HL-60 (cell line): ENCODE measurements at regions not wholly inside any gene's neighbourhood (a gene's known extent, or its start where the extent isn't known, plus 50 kb on each side); places are given as distances from the start of the nearest gene placed in this dataset.
"Not testable (repeated sequence)": the region's sequence is repeated elsewhere in the genome, so short reads cannot be mapped to it uniquely, and the experiment has no call there.

Experiments
- DNase-seq, 2 experiments: peaks; one replicate each; pipeline ENCODE4 v3.0.0-alpha.2; 2010 to 2020; ENCODE audit warnings: low read depth in 1 of 2, low spot score in 1 of 2
- H3K27ac ChIP-seq: fragments of 250-450 bp; sonication (Bioruptor Pico); replicated peaks from 2 replicates; pipeline ENCODE4 v1.5.1; 2020; ENCODE audit warnings: mild to moderate bottlenecking, moderate library complexity
- H3K27me3 ChIP-seq: fragments of 250-450 bp; sonication (Bioruptor Pico); 2 replicates; pipeline ENCODE4 v1.5.1; 2021; ENCODE audit warnings: mild to moderate bottlenecking, moderate library complexity; ENCODE audit not compliant: insufficient read depth, poor library complexity, severe bottlenecking
- H3K4me3 ChIP-seq: replicated peaks from 2 replicates; pipeline ENCODE4 v1.5.1; 2011; ENCODE audit warnings: mild to moderate bottlenecking, control low read depth, low read length; ENCODE audit not compliant: insufficient read depth
- CTCF ChIP-seq: IDR thresholded peaks from one replicate; pipeline ENCODE4 v1.5.1; 2011; ENCODE audit warnings: low read length, control low read depth, inconsistent platforms; ENCODE audit not compliant: insufficient read depth
- GABPA ChIP-seq: IDR thresholded peaks from 2 replicates; pipeline ENCODE4 v1.6.1; 2012; ENCODE audit warnings: low read depth
- POLR2AphosphoS5 ChIP-seq: IDR thresholded peaks from 2 replicates; pipeline ENCODE4 v1.6.1; 2012; ENCODE audit warnings: low read depth
- REST ChIP-seq: IDR thresholded peaks from 2 replicates; pipeline ENCODE4 v1.6.1; 2012; ENCODE audit warnings: low read depth; ENCODE audit not compliant: insufficient replicate concordance
- SPI1 ChIP-seq: IDR thresholded peaks from 2 replicates; pipeline ENCODE4 v1.6.1; 2012; ENCODE audit warnings: low read depth, mild to moderate bottlenecking, borderline replicate concordance

GRCh38 chr4:106579236-106579635, 210.7 kb upstream of the GIMD1 start:
- Histone ChIP-seq H3K27ac (no peak overlapping the region), H3K27me3 (no peaks in the 10 kb centered on the region), H3K4me3 (no peak overlapping the region)
- TF ChIP-seq GABPA = no peak
- no peak for TF ChIP-seq SPI1
- DNase-seq = no peak

- TF ChIP-seq CTCF (no peak), SPI1 (no peak), POLR2AphosphoS5 (no peak), GABPA (no peak), REST (no peak)
- no peak overlapping the region for H3K27ac ChIP-seq
- H3K4me3 ChIP-seq = no peak overlapping the region
- no peaks in the 10 kb centered on the region for H3K27me3 ChIP-seq
- no peak for DNase-seq
These were observed 200.8 kb upstream of the GIMD1 start for GRCh38 chr4:106569146-106570031.

- no peak overlapping the region for H3K4me3 ChIP-seq
- H3K27ac ChIP-seq = no peak overlapping the region
- no peaks in the 10 kb centered on the region for H3K27me3 ChIP-seq
- no peak for DNase-seq
- TF ChIP-seq GABPA = no peak
- no peak for TF ChIP-seq SPI1
- no peak for TF ChIP-seq POLR2AphosphoS5
- no peak for TF ChIP-seq REST
- TF ChIP-seq CTCF = no peak
These were observed 197.1 kb upstream of the GIMD1 start for GRCh38 chr4:106565727-106566126.

- not testable (repeated sequence) for H3K27me3 ChIP-seq, H3K4me3 ChIP-seq, DNase-seq, H3K27ac ChIP-seq
These were observed 195.1 kb upstream of the GIMD1 start for GRCh38 chr4:106563637-106564036.

- H3K27ac ChIP-seq = no peak overlapping the region
- TF ChIP-seq GABPA = no peak
- TF ChIP-seq SPI1 = no peak
- no peak for TF ChIP-seq REST
- TF ChIP-seq POLR2AphosphoS5 = no peak
- no peak for TF ChIP-seq CTCF
- H3K27me3 ChIP-seq = no peaks in the 10 kb centered on the region
These were observed 183.1 kb upstream of the GIMD1 start for GRCh38 chr4:106551724-106552123.

More at GRCh38 chr4:106551724-106552123, 183.1 kb upstream of the GIMD1 start:
- H3K4me3 ChIP-seq = no peak overlapping the region
- no peak for DNase-seq
